D721Med (cell line): ENCODE measurements at regions not wholly inside any gene's neighbourhood (a gene's known extent, or its start where the extent isn't known, plus 50 kb on each side); places are given as distances from the start of the nearest gene placed in this dataset.

Source experiments
- DNase-seq: peaks from one replicate; pipeline ENCODE4 v3.0.0; 2011; ENCODE audit warnings: low spot score; ENCODE audit not compliant: insufficient read length
- FAIRE-seq: peaks from 2 replicates; lab custom pipeline; 2011; peaks lifted over from hg19 to GRCh38; lab: Jason Lieb, UNC
- CTCF ChIP-seq: IDR thresholded peaks from 2 replicates; pipeline ENCODE4 v1.5.1; 2012; ENCODE audit warnings: mild to moderate bottlenecking, control low read depth; ENCODE audit not compliant: insufficient read depth; ENCODE audit errors: missing control alignments

DNA sequence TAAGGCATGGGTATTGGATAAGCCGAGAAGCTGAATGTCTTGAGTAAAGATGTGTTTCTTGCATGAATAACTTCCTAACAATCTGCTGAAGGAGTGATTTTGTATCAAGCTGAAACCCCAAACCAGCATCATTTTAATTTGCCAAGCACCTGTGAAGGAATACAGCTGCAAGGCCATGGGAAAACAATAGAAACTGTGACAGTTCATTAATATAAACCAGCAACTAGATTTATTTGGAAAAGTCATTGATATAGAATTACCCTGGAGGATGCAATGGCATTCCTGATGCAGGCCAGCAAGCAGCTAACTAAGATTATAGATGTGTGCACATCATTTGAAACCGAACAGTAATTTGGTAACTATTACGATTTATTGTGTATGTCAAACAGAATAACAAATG lies 155.7 kb upstream of the TCF4 start:
- DNase-seq (no peak), FAIRE-seq (peak; percentile 99)
- TF ChIP-seq CTCF, result no peak

- DNase-seq (no peak), FAIRE-seq (no peak)
- no peak for TF ChIP-seq CTCF
These were observed 155.1 kb upstream of the TCF4 start for GRCh38 chr18:55743133-55743532.

- TF ChIP-seq CTCF, result no peak
- FAIRE-seq (peak; percentile 81), DNase-seq (no peak)
These were observed 151.5 kb upstream of the TCF4 start for GRCh38 chr18:55739488-55739887.

DNA sequence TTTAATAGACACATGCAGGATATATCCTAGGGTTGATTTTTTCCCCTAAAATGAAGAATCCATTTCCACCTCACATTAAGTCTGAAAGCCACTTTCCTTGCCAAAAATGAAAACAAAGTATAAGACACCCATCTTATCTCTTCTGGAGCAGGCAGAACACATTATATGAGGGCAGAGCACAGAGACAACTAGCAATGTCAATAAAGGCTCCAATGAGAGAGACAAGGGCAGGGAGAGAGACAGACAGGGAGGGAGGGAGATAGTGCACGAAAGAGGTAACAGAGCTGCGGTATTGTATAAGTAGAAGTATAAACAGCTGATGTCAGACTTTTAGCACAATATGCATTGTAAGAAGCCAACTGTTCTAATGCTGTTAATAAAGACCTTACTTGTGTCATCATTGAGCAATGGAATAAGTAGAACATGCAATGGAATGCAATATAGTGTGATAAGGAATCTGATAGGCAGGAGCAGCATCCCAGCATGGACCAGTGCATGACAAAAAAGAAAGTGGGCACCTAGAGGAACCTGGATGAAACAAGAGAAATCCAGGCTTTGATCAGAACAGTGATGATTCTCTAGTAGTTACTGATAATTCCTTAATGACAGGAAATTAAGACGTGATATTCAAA lies 150.6 kb upstream of the TCF4 start:
- DNase-seq (no peak), FAIRE-seq (peak; percentile 97)
- TF ChIP-seq CTCF, result no peak

DNA sequence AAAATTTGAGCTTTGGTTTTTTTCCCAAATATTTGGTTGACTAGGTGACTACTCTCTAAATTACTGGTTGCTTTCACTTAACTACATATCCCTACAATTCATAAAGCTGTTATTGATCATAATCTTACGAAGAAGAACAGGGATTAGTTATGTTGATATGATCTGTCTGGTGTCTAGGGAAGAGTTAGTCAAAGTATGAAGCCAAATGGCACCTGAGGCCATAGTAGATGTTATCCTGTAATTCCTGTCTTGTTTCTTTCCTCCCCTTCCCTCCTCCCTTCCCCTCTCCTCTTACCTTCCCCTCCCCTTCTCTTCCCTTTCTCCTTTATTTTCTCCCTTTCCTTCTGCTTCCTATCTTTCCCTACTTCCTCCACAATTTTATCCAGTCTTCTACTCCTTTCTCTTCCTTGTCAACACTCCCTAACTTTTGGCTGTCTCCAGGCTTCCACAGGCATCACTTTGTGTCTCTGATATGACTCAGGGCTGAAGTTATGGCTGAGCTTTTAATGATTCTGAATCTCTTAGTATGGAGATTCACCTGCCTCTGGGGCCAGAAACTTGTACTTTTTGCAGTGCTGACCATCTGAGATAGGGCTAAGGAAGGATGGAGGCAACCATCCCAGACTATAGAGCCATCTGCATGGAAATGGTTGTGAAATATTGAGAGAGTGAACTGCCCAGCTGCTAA lies 149.9 kb upstream of the TCF4 start:
- no peak for FAIRE-seq
- TF ChIP-seq CTCF, result no peak
- DNase-seq, result no peak

DNA sequence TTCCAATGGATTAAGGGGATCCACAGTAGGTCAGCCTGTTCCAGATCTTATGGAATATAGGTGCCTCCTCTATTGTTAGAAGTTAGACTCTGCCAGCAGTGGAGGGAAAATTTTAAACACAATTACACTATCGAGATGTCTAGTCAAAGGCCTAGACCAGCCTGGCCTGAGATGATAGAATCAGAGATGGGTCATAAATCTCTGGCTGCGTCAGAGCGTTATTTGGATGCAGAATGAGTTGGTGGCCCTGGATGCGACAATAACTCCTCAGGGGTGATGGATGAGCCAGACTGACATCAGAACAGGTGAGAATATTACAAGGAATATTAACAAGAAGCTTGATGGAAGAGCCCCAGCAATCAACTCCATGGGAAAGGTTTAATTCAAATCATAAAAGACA lies 149.3 kb upstream of the TCF4 start:
- no peak for TF ChIP-seq CTCF
- FAIRE-seq, result peak; percentile 29
- DNase-seq, result no peak

- FAIRE-seq, result no peak
- DNase-seq, result no peak
- TF ChIP-seq CTCF, result no peak
These were observed 148.0 kb upstream of the TCF4 start for GRCh38 chr18:55735969-55736368.
